GM23338 (cell line): ENCODE measurements at regions not wholly inside any gene's neighbourhood (a gene's known extent, or its start where the extent isn't known, plus 50 kb on each side); places are given as distances from the start of the nearest gene placed in this dataset.

Experiments
- ATAC-seq: fragments of 200-7000 bp; cut with Tn5 transposase; 3 replicates; pipeline ENCODE4 v1.9.1; 2020
- DNase-seq: peaks from one replicate; pipeline ENCODE4 v3.0.0-alpha.2; 2015; ENCODE audit warnings: low spot score
- H2AFZ ChIP-seq: fragments of 200-600 bp; sonication (generic); 2 replicates; pipeline ENCODE4 v1.8.0; 2016; ENCODE audit warnings: antibody characterized with exemption, mild to moderate bottlenecking, moderate library complexity
- H3F3A ChIP-seq: fragments of 200-600 bp; sonication (generic); replicated peaks from 2 replicates; pipeline ENCODE4 v1.8.0; 2017; ENCODE audit warnings: antibody characterized with exemption, mixed run types, low read depth
- H3K27ac ChIP-seq: fragments of 200-600 bp; sonication (generic); 2 replicates; pipeline ENCODE4 v1.6.1; 2016; ENCODE audit warnings: low read depth
- H3K27me3 ChIP-seq: fragments of 200-600 bp; sonication (generic); 2 replicates; pipeline ENCODE4 v1.8.0; 2016; ENCODE audit warnings: mild to moderate bottlenecking, mixed run types, moderate library complexity; ENCODE audit not compliant: insufficient read depth
- H3K36me3 ChIP-seq: fragments of 200-600 bp; sonication (generic); 2 replicates; pipeline ENCODE4 v1.8.0; 2016; ENCODE audit warnings: mild to moderate bottlenecking; ENCODE audit not compliant: insufficient read depth
- H3K4me1 ChIP-seq: fragments of 200-600 bp; sonication (generic); 2 replicates; pipeline ENCODE4 v1.8.0; 2016; ENCODE audit warnings: mild to moderate bottlenecking, moderate library complexity; ENCODE audit not compliant: insufficient read depth
- H3K4me2 ChIP-seq: fragments of 200-600 bp; sonication (generic); 2 replicates; pipeline ENCODE4 v1.7.1; 2017; ENCODE audit warnings: mixed run types
- H3K4me3 ChIP-seq: fragments of 200-600 bp; sonication (generic); 2 replicates; pipeline ENCODE4 v1.6.1; 2016; ENCODE audit warnings: mixed run types
- H3K79me2 ChIP-seq: fragments of 200-600 bp; sonication (generic); replicated peaks from 2 replicates; pipeline ENCODE4 v1.8.0; 2017; ENCODE audit warnings: mild to moderate bottlenecking; ENCODE audit not compliant: insufficient read depth
- H3K9me2 ChIP-seq: fragments of 200-600 bp; sonication (generic); 2 replicates; pipeline ENCODE4 v1.8.0; 2017; ENCODE audit not compliant: insufficient read depth
- H4K20me1 ChIP-seq: fragments of 200-600 bp; sonication (generic); replicated peaks from 2 replicates; pipeline ENCODE4 v1.8.0; 2017; ENCODE audit warnings: mild to moderate bottlenecking; ENCODE audit not compliant: insufficient read depth
- H3K27ac Mint-ChIP-seq: 2 replicates; pipeline ENCODE4 v1.8.0; 2020; ENCODE audit warnings: inconsistent platforms, mild to moderate bottlenecking, moderate library complexity, mixed read lengths
- H3K27me3 Mint-ChIP-seq: 3 replicates; pipeline ENCODE4 v1.8.0; 2022; ENCODE audit warnings: low read depth, mild to moderate bottlenecking, moderate library complexity, mixed read lengths, inconsistent platforms; ENCODE audit not compliant: insufficient read depth, poor library complexity
- H3K36me3 Mint-ChIP-seq: 3 replicates; pipeline ENCODE4 v1.8.0; 2021; ENCODE audit warnings: low read depth, mild to moderate bottlenecking, inconsistent platforms, moderate library complexity, mixed read lengths
- H3K4me1 Mint-ChIP-seq: 3 replicates; pipeline ENCODE4 v1.8.0; 2020; ENCODE audit warnings: mild to moderate bottlenecking, inconsistent platforms, mixed read lengths
- H3K4me3 Mint-ChIP-seq: 3 replicates; pipeline ENCODE4 v1.8.0; 2021; ENCODE audit warnings: moderate library complexity, mild to moderate bottlenecking, inconsistent platforms, mixed read lengths
- H3K9me3 Mint-ChIP-seq: 3 replicates; pipeline ENCODE4 v1.8.0; 2020; ENCODE audit warnings: moderate library complexity, mild to moderate bottlenecking, inconsistent platforms, mixed read lengths
- CREB1 ChIP-seq: fragments of 250-450 bp; sonication (Bioruptor Pico); IDR thresholded peaks from 2 replicates; pipeline ENCODE4 v1.5.0; 2020; ENCODE audit warnings: low read depth, mild to moderate bottlenecking, moderate library complexity
- EZH2 ChIP-seq: fragments of 200-600 bp; sonication (generic); IDR thresholded peaks from one replicate; pipeline ENCODE4 v1.8.0; 2017; ENCODE audit warnings: antibody characterized with exemption, mild to moderate bottlenecking, low read depth; ENCODE audit not compliant: unreplicated experiment
- JUNB ChIP-seq: IDR thresholded peaks from one replicate; pipeline ENCODE4 v1.6.1; 2016; ENCODE audit warnings: antibody characterized with exemption; ENCODE audit not compliant: unreplicated experiment
- POLR2AphosphoS5 ChIP-seq: IDR thresholded peaks from 2 replicates; pipeline ENCODE4 v1.6.1; 2016; ENCODE audit warnings: antibody characterized with exemption, low read depth
- STAT1 ChIP-seq: IDR thresholded peaks from one replicate; pipeline ENCODE4 v1.6.1; 2016; ENCODE audit warnings: antibody characterized with exemption; ENCODE audit not compliant: unreplicated experiment
- ZNF114 ChIP-seq: fragments of 250-450 bp; sonication (Bioruptor Pico); IDR thresholded peaks from 2 replicates; pipeline ENCODE4 v1.5.0; 2020; ENCODE audit warnings: mild to moderate bottlenecking, moderate library complexity
- TF ChIP-seq, protein P1 (sequence below): fragments of 250-450 bp; sonication (Bioruptor Pico); IDR thresholded peaks from 2 replicates; pipeline ENCODE4 v1.5.0; 2020; ENCODE audit warnings: mild to moderate bottlenecking, moderate library complexity
- TF ChIP-seq, protein P2 (sequence below): IDR thresholded peaks from one replicate; pipeline ENCODE4 v1.6.1; 2018; ENCODE audit warnings: antibody characterized with exemption; ENCODE audit not compliant: unreplicated experiment
- TF ChIP-seq, protein P3 (sequence below): IDR thresholded peaks from 2 replicates; pipeline ENCODE4 v1.6.1; 2016; ENCODE audit warnings: antibody characterized with exemption
- TF ChIP-seq, protein P4 (sequence below), 2 experiments: fragments of 200-600 bp in 1 of 2; sonication (generic) in 1 of 2; conservative IDR thresholded peaks; 2 replicates each; pipeline versions ENCODE4 v1.5.1 to v1.6.1; 2016 to 2017; ENCODE audit warnings: antibody characterized with exemption in 2 of 2, low read depth in 2 of 2, mild to moderate bottlenecking in 2 of 2, moderate library complexity in 1 of 2

DNA sequence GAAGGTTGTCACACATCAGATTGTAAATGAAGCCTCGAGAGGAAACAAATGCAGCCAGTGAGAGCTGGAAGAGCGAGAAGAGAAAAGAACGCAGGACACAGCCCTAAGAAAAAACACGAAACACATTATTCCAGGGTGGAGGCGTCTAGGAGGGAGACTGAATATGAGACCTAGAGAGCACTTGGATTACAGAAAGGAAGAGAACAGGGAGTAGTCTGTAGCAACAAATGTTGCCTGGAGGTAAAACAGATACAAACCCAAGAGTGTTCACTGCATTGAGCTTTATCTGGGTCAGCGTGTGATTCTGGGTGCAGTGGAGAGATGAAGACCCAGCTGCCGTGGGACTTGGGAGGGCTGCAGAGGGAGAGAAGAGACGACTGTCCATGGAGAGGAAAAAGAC lies 50.1 kb upstream of the SETD7 start:
- Mint-ChIP-seq H3K27ac (no peak overlapping the region), H3K36me3 (no peaks in the 10 kb centered on the region), H3K4me1 (peaks cover 11% of the 10 kb centered on the region), H3K9me3 (no peaks in the 10 kb centered on the region; the same call in 2 of the 3 replicates), H3K4me3 (no peak overlapping the region), H3K27me3 (peaks cover 15% of the 10 kb centered on the region)
- TF ChIP-seq JUNB: no peak
- TF ChIP-seq, protein P1, sequence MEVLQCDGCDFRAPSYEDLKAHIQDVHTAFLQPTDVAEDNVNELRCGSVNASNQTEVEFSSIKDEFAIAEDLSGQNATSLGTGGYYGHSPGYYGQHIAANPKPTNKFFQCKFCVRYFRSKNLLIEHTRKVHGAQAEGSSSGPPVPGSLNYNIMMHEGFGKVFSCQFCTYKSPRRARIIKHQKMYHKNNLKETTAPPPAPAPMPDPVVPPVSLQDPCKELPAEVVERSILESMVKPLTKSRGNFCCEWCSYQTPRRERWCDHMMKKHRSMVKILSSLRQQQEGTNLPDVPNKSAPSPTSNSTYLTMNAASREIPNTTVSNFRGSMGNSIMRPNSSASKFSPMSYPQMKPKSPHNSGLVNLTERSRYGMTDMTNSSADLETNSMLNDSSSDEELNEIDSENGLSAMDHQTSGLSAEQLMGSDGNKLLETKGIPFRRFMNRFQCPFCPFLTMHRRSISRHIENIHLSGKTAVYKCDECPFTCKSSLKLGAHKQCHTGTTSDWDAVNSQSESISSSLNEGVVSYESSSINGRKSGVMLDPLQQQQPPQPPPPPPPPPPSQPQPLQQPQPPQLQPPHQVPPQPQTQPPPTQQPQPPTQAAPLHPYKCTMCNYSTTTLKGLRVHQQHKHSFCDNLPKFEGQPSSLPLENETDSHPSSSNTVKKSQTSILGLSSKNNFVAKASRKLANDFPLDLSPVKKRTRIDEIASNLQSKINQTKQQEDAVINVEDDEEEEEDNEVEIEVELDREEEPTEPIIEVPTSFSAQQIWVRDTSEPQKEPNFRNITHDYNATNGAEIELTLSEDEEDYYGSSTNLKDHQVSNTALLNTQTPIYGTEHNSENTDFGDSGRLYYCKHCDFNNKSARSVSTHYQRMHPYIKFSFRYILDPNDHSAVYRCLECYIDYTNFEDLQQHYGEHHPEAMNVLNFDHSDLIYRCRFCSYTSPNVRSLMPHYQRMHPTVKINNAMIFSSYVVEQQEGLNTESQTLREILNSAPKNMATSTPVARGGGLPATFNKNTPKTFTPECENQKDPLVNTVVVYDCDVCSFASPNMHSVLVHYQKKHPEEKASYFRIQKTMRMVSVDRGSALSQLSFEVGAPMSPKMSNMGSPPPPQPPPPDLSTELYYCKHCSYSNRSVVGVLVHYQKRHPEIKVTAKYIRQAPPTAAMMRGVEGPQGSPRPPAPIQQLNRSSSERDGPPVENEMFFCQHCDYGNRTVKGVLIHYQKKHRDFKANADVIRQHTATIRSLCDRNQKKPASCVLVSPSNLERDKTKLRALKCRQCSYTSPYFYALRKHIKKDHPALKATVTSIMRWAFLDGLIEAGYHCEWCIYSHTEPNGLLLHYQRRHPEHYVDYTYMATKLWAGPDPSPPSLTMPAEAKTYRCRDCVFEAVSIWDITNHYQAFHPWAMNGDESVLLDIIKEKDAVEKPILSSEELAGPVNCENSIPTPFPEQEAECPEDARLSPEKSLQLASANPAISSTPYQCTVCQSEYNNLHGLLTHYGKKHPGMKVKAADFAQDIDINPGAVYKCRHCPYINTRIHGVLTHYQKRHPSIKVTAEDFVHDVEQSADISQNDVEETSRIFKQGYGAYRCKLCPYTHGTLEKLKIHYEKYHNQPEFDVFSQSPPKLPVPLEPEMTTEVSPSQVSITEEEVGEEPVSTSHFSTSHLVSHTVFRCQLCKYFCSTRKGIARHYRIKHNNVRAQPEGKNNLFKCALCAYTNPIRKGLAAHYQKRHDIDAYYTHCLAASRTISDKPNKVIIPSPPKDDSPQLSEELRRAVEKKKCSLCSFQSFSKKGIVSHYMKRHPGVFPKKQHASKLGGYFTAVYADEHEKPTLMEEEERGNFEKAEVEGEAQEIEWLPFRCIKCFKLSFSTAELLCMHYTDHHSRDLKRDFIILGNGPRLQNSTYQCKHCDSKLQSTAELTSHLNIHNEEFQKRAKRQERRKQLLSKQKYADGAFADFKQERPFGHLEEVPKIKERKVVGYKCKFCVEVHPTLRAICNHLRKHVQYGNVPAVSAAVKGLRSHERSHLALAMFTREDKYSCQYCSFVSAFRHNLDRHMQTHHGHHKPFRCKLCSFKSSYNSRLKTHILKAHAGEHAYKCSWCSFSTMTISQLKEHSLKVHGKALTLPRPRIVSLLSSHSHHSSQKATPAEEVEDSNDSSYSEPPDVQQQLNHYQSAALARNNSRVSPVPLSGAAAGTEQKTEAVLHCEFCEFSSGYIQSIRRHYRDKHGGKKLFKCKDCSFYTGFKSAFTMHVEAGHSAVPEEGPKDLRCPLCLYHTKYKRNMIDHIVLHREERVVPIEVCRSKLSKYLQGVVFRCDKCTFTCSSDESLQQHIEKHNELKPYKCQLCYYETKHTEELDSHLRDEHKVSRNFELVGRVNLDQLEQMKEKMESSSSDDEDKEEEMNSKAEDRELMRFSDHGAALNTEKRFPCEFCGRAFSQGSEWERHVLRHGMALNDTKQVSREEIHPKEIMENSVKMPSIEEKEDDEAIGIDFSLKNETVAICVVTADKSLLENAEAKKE: no peak
- TF ChIP-seq, protein P2, sequence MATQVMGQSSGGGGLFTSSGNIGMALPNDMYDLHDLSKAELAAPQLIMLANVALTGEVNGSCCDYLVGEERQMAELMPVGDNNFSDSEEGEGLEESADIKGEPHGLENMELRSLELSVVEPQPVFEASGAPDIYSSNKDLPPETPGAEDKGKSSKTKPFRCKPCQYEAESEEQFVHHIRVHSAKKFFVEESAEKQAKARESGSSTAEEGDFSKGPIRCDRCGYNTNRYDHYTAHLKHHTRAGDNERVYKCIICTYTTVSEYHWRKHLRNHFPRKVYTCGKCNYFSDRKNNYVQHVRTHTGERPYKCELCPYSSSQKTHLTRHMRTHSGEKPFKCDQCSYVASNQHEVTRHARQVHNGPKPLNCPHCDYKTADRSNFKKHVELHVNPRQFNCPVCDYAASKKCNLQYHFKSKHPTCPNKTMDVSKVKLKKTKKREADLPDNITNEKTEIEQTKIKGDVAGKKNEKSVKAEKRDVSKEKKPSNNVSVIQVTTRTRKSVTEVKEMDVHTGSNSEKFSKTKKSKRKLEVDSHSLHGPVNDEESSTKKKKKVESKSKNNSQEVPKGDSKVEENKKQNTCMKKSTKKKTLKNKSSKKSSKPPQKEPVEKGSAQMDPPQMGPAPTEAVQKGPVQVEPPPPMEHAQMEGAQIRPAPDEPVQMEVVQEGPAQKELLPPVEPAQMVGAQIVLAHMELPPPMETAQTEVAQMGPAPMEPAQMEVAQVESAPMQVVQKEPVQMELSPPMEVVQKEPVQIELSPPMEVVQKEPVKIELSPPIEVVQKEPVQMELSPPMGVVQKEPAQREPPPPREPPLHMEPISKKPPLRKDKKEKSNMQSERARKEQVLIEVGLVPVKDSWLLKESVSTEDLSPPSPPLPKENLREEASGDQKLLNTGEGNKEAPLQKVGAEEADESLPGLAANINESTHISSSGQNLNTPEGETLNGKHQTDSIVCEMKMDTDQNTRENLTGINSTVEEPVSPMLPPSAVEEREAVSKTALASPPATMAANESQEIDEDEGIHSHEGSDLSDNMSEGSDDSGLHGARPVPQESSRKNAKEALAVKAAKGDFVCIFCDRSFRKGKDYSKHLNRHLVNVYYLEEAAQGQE: no peak
- TF ChIP-seq EZH2: no peak
- no peak for TF ChIP-seq POLR2AphosphoS5
- no peak for TF ChIP-seq ZNF114 (CRISPR knock-in tag)
- no peak for TF ChIP-seq STAT1
- no peak for TF ChIP-seq CREB1 (CRISPR knock-in tag)
- TF ChIP-seq, protein P3, sequence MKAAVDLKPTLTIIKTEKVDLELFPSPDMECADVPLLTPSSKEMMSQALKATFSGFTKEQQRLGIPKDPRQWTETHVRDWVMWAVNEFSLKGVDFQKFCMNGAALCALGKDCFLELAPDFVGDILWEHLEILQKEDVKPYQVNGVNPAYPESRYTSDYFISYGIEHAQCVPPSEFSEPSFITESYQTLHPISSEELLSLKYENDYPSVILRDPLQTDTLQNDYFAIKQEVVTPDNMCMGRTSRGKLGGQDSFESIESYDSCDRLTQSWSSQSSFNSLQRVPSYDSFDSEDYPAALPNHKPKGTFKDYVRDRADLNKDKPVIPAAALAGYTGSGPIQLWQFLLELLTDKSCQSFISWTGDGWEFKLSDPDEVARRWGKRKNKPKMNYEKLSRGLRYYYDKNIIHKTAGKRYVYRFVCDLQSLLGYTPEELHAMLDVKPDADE: no peak
- TF ChIP-seq, protein P4, sequence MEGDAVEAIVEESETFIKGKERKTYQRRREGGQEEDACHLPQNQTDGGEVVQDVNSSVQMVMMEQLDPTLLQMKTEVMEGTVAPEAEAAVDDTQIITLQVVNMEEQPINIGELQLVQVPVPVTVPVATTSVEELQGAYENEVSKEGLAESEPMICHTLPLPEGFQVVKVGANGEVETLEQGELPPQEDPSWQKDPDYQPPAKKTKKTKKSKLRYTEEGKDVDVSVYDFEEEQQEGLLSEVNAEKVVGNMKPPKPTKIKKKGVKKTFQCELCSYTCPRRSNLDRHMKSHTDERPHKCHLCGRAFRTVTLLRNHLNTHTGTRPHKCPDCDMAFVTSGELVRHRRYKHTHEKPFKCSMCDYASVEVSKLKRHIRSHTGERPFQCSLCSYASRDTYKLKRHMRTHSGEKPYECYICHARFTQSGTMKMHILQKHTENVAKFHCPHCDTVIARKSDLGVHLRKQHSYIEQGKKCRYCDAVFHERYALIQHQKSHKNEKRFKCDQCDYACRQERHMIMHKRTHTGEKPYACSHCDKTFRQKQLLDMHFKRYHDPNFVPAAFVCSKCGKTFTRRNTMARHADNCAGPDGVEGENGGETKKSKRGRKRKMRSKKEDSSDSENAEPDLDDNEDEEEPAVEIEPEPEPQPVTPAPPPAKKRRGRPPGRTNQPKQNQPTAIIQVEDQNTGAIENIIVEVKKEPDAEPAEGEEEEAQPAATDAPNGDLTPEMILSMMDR (conservative IDR thresholded peaks at IDR 0.05; ENCODE audit: low read depth in 2 of 2): no peak
- Histone ChIP-seq H3F3A (no peaks in the 10 kb centered on the region), H2AFZ (0 out of 2 replicates have a peak overlapping the region, but pooled peaks have one; percentile 32), H3K4me2 (no peak overlapping the region), H3K27me3 (no peaks in the 10 kb centered on the region), H3K36me3 (no peaks in the 10 kb centered on the region), H4K20me1 (no peaks in the 10 kb centered on the region), H3K79me2 (no peaks in the 10 kb centered on the region), H3K4me3 (no peak overlapping the region), H3K27ac (no peak overlapping the region), H3K4me1 (0 out of 2 replicates have a peak, but pooled peaks cover 6% of the 10 kb centered on the region), H3K9me2 (no peaks in the 10 kb centered on the region)
- ATAC-seq: no peak
- DNase-seq: no peak
